ENCODE measurements at regions not wholly inside any gene's neighbourhood (a gene's known extent, or its start where the extent isn't known, plus 50 kb on each side); places are given as distances from the start of the nearest gene placed in this dataset.

- TF ChIP-seq, protein P1, sequence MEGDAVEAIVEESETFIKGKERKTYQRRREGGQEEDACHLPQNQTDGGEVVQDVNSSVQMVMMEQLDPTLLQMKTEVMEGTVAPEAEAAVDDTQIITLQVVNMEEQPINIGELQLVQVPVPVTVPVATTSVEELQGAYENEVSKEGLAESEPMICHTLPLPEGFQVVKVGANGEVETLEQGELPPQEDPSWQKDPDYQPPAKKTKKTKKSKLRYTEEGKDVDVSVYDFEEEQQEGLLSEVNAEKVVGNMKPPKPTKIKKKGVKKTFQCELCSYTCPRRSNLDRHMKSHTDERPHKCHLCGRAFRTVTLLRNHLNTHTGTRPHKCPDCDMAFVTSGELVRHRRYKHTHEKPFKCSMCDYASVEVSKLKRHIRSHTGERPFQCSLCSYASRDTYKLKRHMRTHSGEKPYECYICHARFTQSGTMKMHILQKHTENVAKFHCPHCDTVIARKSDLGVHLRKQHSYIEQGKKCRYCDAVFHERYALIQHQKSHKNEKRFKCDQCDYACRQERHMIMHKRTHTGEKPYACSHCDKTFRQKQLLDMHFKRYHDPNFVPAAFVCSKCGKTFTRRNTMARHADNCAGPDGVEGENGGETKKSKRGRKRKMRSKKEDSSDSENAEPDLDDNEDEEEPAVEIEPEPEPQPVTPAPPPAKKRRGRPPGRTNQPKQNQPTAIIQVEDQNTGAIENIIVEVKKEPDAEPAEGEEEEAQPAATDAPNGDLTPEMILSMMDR (conservative IDR thresholded peaks at IDR 0.05 in 1 of 2, IDR thresholded peaks at IDR 0.05 in 1 of 2; ENCODE audit: low read depth in 1 of 2, low read length in 2 of 2): no peak
- no peak for TF ChIP-seq EZH2 (IDR thresholded peaks at IDR 0.05; ENCODE audit: low read length, missing control alignments)
Measured at GRCh38 chr20:59462249-59462648, 142.1 kb upstream of the PHACTR3 start.

Data from fibroblast of lung (primary cell).